ENCODE measurements at regions not wholly inside any gene's neighbourhood (a gene's known extent, or its start where the extent isn't known, plus 50 kb on each side); places are given as distances from the start of the nearest gene placed in this dataset.
A peak's percentile ranks its signal among the peaks of the same experiment; 100 is the strongest.
"Not testable (repeated sequence)": the region's sequence is repeated elsewhere in the genome, so short reads cannot be mapped to it uniquely, and the experiment has no call there.

GRCh38 chr6:122178988-122179387, 220.5 kb upstream of the HSF2 start:
- no peak for DNase-seq (ENCODE audit: low read depth)

- DNase-seq (ENCODE audit: low read depth): peak; percentile 16
Observed at GRCh38 chr6:122180132-122180531, 219.3 kb upstream of the HSF2 start.

DNA sequence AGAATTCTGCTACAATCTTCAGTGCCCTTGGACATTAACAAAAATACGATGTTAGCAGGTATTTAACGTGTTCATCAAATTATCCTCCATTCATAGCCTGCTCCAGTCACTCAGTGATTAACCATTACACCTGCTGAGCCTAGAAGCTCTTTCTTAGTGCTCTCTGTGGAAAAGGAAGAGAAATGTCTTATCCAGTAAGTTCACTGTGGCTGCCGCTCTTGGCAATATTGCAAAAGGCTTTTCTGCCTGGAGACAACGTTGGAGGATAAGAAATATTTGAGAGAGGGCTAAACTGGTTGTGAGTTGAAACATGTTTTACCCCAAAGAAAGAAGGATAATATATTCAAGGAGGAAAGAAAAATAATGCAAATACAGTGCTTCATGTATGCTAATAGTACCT, 217.4 kb upstream of the HSF2 start:
- DNase-seq (ENCODE audit: low read depth): no peak

DNA sequence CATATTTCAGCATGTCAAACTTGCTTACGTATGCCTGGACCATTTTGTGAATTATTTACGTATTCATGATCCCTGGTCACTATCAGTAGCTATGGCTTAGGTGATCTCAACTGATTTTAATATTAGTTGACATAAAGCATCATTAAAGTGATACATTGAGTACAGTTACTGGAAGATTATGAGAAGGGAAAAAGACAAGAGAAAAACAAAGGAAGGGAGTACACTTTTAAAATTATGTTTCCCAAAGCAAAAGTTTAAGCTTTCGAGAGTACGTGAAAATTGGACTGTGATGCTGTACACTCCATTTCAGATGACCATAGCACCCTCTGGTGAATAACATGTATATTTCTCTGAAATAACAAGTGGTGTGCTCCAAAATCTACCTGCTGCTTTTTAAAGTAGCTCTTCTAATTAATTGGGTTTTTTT, 215.0 kb upstream of the HSF2 start:
- peak; percentile 21 for DNase-seq (ENCODE audit: low read depth)

GRCh38 chr6:122185458-122185857, 214.0 kb upstream of the HSF2 start:
- DNase-seq (ENCODE audit: low read depth): not testable (repeated sequence)

DNA sequence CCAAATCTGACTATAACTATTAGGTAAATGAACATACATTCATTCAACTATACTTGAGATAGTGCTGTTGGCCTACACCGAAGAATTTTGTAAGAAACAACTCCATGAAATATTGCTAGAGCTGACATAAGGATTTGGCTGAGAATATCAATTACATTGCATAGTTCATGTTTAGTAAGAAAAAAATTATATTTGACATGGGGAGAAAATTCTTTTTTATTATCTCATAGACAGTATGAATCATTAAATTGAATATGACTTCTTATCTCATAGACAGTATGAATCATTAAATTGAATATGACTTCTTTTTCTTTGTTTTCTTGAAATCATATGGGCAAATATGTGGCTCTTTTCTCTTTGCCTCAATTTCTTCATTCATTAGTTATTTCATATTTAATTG, 212.3 kb upstream of the HSF2 start:
- no peak for DNase-seq (ENCODE audit: low read depth)

GRCh38 chr6:122198922-122199321, 200.5 kb upstream of the HSF2 start:
- no peak for DNase-seq (ENCODE audit: low read depth)

- peak; percentile 60 for DNase-seq (ENCODE audit: low read depth)
Observed at GRCh38 chr6:122200440-122200839, 199.0 kb upstream of the HSF2 start.

DNA sequence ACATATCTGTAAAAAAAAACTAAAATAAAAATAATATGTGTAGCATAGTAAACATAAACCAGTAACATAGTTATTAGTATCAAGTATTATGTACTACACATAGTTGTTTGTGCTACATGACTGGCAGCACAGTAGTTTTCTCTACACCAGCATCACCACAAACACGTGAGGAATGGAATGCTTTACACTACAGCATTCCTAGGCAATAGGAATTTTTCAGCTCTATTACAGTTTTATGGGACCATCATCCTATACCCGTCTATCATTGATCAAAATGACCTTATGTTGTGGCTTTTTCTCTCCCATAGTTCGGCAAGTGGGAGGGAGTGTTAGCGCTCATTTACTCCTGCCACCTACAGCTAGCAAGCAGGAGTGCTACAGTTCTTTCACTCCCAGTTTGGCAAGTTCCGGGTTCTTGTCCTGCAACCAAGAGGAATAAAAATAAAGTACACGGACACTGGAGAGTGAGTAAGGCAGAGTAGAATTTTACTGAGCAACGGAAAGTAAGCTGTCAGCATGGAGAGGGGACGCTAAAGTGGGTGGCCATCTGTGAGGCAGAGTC, 196.8 kb upstream of the HSF2 start:
- peak; percentile 17 for DNase-seq (ENCODE audit: low read depth)

DNA sequence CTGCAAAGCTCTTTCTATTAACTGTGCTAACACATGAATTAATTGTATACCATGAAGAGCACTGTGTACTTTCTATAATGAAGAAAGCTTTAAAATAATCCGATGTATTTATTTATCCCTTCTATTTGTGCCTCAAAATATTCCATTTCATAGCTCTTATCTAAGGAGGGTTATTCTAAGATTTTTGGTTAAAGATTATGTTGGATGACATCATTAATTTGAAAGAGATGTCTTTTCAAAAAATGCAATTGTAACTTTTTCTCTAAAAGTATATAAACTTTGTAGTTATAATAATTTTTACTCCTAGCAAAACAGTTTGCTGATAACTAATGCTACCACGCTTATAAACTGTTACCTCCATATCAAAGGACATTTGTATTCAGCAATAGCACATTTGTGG, 192.4 kb upstream of the HSF2 start:
- DNase-seq (ENCODE audit: low read depth): no peak

GRCh38 chr6:122207794-122208193, 191.7 kb upstream of the HSF2 start:
- no peak for DNase-seq (ENCODE audit: low read depth)

DNA sequence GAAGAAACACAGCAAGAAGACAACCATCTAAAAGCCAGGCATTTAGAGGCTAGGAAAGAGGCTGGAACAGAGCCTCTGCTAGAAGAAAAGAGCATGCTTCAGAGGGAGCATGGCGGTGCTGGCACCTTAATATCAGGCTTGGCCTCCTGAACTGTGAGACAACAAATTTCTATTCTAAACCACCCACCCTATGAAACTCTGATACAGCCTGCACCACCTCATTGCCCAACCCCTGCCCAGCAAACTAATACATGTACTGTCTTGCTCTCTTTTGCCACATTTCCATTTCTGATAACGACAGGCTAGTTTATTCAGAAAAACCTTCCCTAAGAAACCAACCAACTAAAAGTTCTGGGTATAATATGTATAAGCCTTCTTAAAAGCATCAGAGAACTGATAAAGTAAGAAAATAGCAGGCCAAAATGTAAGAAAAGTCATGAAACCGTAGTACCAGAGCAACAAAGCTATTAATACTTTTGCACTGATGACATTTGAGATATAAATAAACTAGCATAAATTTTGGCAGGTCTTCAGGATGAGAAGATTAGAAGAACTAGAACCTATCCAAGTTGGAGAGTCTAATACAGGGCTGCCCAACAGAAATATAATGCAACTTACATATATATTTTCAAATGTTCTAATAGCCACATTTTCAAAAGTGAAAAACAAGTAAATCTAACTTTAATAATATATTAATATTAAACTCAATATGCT, 184.7 kb upstream of the HSF2 start:
- no peak for DNase-seq (ENCODE audit: low read depth)

DNA sequence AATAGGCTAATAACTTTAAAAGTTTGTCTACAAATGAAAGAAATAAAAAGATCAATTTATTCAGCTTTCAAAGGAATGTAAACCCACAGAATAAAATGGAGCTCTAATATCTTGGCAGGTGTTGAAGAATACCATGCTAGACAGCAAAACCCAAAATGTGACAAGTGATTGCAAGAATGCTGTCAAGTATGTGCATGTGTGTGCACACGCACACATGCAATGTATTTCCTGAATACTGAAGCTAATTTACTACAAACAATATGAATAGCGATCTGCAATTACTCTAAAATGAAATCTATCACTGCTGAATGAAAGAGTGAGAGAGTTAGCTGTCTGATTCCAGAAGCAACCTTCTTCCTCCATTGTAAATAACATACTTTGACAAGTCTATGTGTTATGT, 179.2 kb upstream of the HSF2 start:
- DNase-seq (ENCODE audit: low read depth): no peak

GRCh38 chr6:122222761-122223160, 176.7 kb upstream of the HSF2 start:
- DNase-seq (ENCODE audit: low read depth): no peak

DNA sequence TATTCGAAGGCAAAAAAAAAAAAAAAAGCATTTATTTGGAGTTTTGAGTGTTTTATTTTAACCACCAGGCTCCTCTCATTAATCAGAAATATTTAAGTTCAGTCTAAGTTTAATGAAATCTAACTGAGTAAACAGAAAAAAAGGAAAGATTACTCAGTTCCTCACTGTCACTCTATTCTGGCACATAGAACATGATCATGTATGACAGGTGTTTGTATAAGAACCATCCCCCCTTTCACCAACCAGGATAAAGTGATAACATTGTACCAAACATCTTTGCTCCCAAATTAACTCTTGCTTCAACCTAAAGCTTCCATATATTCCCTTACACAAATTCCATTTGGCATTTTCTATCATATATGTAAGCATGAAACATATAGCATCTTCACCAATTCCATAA, 176.2 kb upstream of the HSF2 start:
- no peak for DNase-seq (ENCODE audit: low read depth)

- DNase-seq (ENCODE audit: low read depth): no peak
Observed at GRCh38 chr6:122238861-122239260, 160.6 kb upstream of the HSF2 start.

DNA sequence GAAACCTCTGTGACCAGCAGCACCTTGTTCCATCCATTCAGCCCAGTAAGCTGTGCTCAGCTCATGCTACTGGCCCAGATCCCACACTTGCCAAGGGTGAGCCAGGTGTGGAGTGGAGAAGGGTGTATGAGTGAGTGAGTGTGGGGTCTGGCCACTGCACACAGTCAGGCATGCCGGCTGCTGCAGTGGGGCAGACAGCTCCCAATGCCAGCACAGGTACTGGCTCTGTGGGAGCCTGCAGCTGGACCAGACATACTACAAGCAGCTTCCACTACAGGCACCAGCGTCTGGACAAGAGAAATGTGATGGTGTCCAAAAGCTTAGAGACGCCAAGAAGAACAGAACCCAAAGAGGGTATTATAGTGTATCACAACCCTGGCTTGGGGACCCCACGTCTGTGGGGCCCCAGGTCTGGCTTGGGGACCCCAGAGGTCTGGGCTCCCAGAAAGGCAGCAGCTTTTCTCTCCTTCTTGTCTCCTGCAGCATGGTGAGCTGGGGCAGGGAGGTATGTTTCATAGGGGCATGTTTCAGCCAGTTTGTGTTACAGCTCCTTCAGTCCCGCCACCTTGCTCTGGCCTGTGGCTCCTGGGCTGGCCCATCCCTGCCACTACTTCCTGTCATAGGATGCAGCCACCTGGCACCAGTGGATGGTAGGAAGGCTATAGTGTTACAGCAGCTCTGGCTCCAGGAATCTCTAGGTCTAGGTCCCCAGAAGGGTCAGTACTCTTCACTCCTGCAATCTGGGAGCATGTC, 152.4 kb upstream of the HSF2 start:
- DNase-seq (ENCODE audit: low read depth): no peak

DNA sequence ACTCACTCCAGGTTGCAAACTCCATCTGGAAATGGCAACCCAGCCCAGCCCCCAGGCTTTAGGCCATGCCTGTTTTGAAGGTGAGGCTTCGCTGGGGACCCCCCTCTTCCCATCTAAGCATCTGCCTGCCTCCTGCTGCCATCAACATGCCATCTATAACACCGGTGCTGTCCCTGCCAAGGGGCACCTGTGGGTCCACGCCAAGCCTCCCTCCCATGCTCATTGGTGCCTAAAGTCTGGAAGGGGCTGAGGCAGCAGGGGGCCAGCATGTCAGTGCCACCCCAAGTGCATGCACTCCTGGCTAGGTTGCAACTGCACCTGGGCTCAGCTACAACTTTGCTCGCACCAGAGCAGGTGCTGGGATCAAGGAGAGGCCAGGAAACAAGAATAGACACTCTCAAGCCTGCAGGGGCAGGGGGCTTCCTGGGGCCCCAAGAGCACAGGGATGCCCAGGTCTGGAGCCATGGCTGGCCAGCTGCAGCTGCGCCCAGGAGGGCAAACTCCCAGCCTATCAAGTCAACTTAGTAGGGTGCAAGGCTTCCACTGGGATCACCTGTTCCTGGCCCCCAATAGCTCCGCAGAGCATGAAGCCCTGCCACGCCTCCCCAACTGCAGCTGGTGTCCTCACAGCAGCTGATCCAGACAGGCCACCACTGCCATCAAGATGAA, 151.3 kb upstream of the HSF2 start:
- no peak for DNase-seq (ENCODE audit: low read depth)

GRCh38 chr6:122248844-122249243, 150.6 kb upstream of the HSF2 start:
- no peak for DNase-seq (ENCODE audit: low read depth)

DNA sequence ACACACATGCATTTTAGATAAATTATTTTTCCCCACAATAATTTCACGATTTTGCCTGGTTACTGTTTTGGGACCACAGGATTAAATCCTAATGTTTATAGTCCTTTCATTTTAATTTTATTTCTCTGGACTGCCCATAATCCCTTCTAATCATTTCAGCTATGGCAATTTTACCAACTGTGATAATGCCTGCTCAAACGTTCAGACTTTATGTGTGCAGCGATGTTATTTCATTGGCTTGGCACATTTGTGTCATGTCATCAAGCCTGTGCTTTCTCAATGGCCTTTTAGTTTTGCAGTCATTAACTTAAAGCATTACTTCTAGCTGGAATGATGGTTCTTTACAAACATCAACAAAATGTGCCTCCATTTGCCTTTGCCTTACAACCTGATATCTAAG, 140.6 kb upstream of the HSF2 start:
- no peak for DNase-seq (ENCODE audit: low read depth)

DNA sequence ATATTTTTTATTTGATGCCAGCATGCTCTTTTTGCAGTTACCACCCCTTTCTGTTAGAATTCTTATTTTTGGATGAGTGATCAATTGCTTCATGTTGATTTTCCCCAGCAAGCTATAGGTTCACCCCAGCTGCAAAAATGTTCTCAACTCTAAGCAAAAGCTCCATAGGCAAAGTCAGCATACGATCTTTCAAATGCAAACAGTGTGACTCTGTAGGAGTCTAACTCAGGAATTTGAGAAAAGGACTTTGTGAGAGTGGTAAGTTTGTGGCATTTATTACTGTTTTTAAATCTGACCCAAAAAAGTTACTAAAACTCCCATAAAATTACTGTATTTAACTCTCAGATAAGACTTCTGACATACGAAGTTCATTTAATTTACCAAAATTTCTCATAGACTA, 134.9 kb upstream of the HSF2 start:
- DNase-seq (ENCODE audit: low read depth): no peak

DNA sequence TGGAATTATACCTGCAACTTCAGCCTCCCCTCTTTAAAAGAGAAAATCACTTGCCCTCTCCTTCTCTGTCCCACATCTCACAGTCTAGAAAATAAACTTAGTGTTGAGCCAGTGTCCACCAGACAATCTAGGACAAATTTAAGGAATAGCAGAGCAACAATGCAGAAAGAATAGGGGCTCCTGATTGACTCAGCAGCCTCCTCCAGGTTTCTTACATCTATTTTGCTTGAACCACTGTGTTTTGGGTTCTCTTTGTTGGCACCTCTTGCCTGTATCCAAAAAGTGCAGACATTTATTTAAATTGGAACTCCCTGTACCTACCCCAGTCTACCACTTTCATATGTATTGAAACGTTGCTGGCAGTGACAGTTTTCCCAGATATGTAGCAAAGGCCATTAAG, 133.7 kb upstream of the HSF2 start:
- no peak for DNase-seq (ENCODE audit: low read depth)

DNA sequence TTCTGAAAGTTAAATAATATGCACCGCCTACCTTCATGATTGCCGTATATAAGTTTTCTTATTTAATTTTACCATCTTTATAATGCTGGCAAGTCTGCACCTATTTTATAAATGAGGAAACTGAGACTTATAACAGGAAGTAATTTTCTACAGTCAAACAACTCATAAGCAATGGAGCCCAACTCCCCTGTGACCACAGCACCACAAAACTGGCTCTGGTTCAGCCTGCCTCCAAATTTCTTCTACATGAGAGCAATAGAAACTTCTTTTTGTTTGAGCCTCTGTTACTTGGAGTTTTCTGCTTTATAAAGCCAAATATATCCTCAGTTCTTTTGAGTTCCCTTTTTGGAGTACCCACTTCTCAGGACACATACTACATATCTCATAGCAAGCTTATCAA, 131.1 kb upstream of the HSF2 start:
- peak; percentile 4 for DNase-seq (ENCODE audit: low read depth)

Measured in stromal cell of bone marrow (primary cell).